GM12878 (cell line): ENCODE measurements at regions not wholly inside any gene's neighbourhood (a gene's known extent, or its start where the extent isn't known, plus 50 kb on each side); places are given as distances from the start of the nearest gene placed in this dataset.

Experiments
- EED ChIP-seq: sonication (generic); IDR thresholded peaks from 2 replicates; pipeline ENCODE4 v1.6.1; 2016; ENCODE audit warnings: antibody characterized with exemption, low read depth
- FOXM1 ChIP-seq: IDR thresholded peaks from 2 replicates; pipeline ENCODE4 v1.6.1; 2012; ENCODE audit warnings: low read depth, mild to moderate bottlenecking, inconsistent platforms, low read length, moderate library complexity
- MEF2B ChIP-seq: fragments of 450-650 bp; IDR thresholded peaks from 2 replicates; pipeline ENCODE4 v1.6.1; 2018; ENCODE audit warnings: mild to moderate bottlenecking, moderate library complexity; ENCODE audit not compliant: partially characterized antibody, poor library complexity, severe bottlenecking
- NRF1 ChIP-seq: conservative IDR thresholded peaks from 2 replicates; pipeline ENCODE4 v1.6.1; 2011; ENCODE audit warnings: mild to moderate bottlenecking, low read depth, low read length, improper control_type of control experiment
- POLR2A ChIP-seq: IDR thresholded peaks from 2 replicates; pipeline ENCODE4 v1.6.1; 2011; ENCODE audit warnings: low read depth, mild to moderate bottlenecking, low read length
- RFX5 ChIP-seq: IDR thresholded peaks from 2 replicates; pipeline ENCODE4 v1.6.1; 2011; ENCODE audit warnings: low read depth, low read length, improper control_type of control experiment
- ZSCAN29 ChIP-seq: fragments of 450-650 bp; IDR thresholded peaks from 2 replicates; pipeline ENCODE4 v1.6.1; 2017; ENCODE audit warnings: mild to moderate bottlenecking, moderate library complexity
- TF ChIP-seq, protein P1 (sequence below), 3 experiments: IDR thresholded peaks in 2 of 3; conservative IDR thresholded peaks in 1 of 3; 2 replicates each; pipeline ENCODE4 v1.5.1; 2011; ENCODE audit warnings: low read depth in 3 of 3, low read length in 3 of 3, mild to moderate bottlenecking in 3 of 3, control low read depth in 2 of 3, moderate library complexity in 2 of 3, inconsistent platforms in 1 of 3, mixed read lengths in 1 of 3; ENCODE audit not compliant: control insufficient read depth in 2 of 3, insufficient read depth in 1 of 3; ENCODE audit errors: extremely low read depth in 1 of 3
- TF ChIP-seq, protein P2 (sequence below): IDR thresholded peaks from 2 replicates; pipeline ENCODE4 v1.6.1; 2011; ENCODE audit warnings: borderline replicate concordance, low read depth, mild to moderate bottlenecking, moderate library complexity, low read length; ENCODE audit not compliant: insufficient read depth, poor library complexity, severe bottlenecking
- TF ChIP-seq, protein P3 (sequence below): IDR thresholded peaks from 2 replicates; pipeline ENCODE4 v1.6.1; 2012; ENCODE audit warnings: mild to moderate bottlenecking, low read depth, low read length
- TF ChIP-seq, protein P4 (sequence below): IDR thresholded peaks from 2 replicates; pipeline ENCODE4 v1.6.1; 2011; ENCODE audit warnings: low read depth, low read length, improper control_type of control experiment, borderline replicate concordance
- TF ChIP-seq, protein P5 (sequence below): IDR thresholded peaks from 2 replicates; pipeline ENCODE4 v1.6.1; 2012; ENCODE audit warnings: low read length, inconsistent platforms

DNA sequence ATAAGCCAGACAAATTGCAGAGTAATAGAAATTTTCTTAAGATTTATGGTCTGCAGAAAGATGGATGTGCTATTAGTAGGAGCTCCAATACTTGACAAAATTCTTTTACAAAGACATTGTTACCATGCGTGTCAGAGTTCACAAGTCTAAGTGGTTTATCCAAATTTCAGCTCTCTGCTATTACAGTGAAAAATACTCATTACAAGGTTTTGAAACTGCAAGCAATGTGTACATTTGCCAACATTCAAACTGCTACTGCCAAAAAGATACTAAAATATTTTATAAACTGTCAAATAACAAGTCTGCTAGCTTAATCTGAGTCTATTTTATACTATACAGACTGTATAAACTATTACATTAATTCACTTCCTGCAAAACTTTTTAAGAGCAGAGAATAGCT is 1341.5 kb upstream of the ACVR2A start:
- TF ChIP-seq NRF1 (no peak), POLR2A (no peak), FOXM1 (no peak), MEF2B (no peak), ZSCAN29 (no peak), EED (no peak), RFX5 (no peak)
- TF ChIP-seq, protein P1, sequence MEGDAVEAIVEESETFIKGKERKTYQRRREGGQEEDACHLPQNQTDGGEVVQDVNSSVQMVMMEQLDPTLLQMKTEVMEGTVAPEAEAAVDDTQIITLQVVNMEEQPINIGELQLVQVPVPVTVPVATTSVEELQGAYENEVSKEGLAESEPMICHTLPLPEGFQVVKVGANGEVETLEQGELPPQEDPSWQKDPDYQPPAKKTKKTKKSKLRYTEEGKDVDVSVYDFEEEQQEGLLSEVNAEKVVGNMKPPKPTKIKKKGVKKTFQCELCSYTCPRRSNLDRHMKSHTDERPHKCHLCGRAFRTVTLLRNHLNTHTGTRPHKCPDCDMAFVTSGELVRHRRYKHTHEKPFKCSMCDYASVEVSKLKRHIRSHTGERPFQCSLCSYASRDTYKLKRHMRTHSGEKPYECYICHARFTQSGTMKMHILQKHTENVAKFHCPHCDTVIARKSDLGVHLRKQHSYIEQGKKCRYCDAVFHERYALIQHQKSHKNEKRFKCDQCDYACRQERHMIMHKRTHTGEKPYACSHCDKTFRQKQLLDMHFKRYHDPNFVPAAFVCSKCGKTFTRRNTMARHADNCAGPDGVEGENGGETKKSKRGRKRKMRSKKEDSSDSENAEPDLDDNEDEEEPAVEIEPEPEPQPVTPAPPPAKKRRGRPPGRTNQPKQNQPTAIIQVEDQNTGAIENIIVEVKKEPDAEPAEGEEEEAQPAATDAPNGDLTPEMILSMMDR (IDR thresholded peaks at IDR 0.05 in 2 of 3, conservative IDR thresholded peaks at IDR 0.05 in 1 of 3; ENCODE audit: control insufficient read depth in 2 of 3, extremely low read depth in 1 of 3, insufficient read depth in 1 of 3, low read depth in 3 of 3, low read length in 3 of 3): no peak
- TF ChIP-seq, protein P2, sequence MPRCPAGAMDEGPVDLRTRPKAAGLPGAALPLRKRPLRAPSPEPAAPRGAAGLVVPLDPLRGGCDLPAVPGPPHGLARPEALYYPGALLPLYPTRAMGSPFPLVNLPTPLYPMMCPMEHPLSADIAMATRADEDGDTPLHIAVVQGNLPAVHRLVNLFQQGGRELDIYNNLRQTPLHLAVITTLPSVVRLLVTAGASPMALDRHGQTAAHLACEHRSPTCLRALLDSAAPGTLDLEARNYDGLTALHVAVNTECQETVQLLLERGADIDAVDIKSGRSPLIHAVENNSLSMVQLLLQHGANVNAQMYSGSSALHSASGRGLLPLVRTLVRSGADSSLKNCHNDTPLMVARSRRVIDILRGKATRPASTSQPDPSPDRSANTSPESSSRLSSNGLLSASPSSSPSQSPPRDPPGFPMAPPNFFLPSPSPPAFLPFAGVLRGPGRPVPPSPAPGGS: no peak
- TF ChIP-seq, protein P3, sequence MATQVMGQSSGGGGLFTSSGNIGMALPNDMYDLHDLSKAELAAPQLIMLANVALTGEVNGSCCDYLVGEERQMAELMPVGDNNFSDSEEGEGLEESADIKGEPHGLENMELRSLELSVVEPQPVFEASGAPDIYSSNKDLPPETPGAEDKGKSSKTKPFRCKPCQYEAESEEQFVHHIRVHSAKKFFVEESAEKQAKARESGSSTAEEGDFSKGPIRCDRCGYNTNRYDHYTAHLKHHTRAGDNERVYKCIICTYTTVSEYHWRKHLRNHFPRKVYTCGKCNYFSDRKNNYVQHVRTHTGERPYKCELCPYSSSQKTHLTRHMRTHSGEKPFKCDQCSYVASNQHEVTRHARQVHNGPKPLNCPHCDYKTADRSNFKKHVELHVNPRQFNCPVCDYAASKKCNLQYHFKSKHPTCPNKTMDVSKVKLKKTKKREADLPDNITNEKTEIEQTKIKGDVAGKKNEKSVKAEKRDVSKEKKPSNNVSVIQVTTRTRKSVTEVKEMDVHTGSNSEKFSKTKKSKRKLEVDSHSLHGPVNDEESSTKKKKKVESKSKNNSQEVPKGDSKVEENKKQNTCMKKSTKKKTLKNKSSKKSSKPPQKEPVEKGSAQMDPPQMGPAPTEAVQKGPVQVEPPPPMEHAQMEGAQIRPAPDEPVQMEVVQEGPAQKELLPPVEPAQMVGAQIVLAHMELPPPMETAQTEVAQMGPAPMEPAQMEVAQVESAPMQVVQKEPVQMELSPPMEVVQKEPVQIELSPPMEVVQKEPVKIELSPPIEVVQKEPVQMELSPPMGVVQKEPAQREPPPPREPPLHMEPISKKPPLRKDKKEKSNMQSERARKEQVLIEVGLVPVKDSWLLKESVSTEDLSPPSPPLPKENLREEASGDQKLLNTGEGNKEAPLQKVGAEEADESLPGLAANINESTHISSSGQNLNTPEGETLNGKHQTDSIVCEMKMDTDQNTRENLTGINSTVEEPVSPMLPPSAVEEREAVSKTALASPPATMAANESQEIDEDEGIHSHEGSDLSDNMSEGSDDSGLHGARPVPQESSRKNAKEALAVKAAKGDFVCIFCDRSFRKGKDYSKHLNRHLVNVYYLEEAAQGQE: no peak
- TF ChIP-seq, protein P4, sequence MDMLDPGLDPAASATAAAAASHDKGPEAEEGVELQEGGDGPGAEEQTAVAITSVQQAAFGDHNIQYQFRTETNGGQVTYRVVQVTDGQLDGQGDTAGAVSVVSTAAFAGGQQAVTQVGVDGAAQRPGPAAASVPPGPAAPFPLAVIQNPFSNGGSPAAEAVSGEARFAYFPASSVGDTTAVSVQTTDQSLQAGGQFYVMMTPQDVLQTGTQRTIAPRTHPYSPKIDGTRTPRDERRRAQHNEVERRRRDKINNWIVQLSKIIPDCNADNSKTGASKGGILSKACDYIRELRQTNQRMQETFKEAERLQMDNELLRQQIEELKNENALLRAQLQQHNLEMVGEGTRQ: no peak
- TF ChIP-seq, protein P5, sequence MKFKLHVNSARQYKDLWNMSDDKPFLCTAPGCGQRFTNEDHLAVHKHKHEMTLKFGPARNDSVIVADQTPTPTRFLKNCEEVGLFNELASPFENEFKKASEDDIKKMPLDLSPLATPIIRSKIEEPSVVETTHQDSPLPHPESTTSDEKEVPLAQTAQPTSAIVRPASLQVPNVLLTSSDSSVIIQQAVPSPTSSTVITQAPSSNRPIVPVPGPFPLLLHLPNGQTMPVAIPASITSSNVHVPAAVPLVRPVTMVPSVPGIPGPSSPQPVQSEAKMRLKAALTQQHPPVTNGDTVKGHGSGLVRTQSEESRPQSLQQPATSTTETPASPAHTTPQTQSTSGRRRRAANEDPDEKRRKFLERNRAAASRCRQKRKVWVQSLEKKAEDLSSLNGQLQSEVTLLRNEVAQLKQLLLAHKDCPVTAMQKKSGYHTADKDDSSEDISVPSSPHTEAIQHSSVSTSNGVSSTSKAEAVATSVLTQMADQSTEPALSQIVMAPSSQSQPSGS: no peak
